Ovary (tissue), 7 donors: ENCODE measurements at regions not wholly inside any gene's neighbourhood (a gene's known extent, or its start where the extent isn't known, plus 50 kb on each side); places are given as distances from the start of the nearest gene placed in this dataset.

Experiments
- DNase-seq, 5 donors: peaks; one replicate each; pipeline ENCODE4 v3.0.0-alpha.2; 2019 to 2020
- H3K27ac ChIP-seq, 2 donors: fragments of 200-600 bp; one replicate each; pipeline versions ENCODE4 v1.5.1 to v1.8.0; 2019 to 2022
- H3K27me3 ChIP-seq: fragments of 200-600 bp; one replicate; pipeline ENCODE4 v1.8.0; 2022
- H3K36me3 ChIP-seq: fragments of 200-600 bp; sonication (generic); one replicate; pipeline ENCODE4 v1.5.1; 2019
- H3K4me1 ChIP-seq: one replicate; pipeline ENCODE4 v1.8.1; 2013; ENCODE audit warnings: mild to moderate bottlenecking, moderate library complexity; ENCODE audit not compliant: insufficient read depth
- H3K4me3 ChIP-seq: fragments of 200-600 bp; sonication (generic); one replicate; pipeline ENCODE4 v1.5.1; 2017
- H3K9me3 ChIP-seq, 2 donors: fragments of 200-600 bp in 1 of 2; sonication (generic) in 1 of 2; one replicate each; pipeline versions ENCODE4 v1.5.1 to v1.8.1; 2013 to 2019; ENCODE audit warnings: mild to moderate bottlenecking in 1 of 2, moderate library complexity in 1 of 2
- CTCF ChIP-seq, 3 donors: fragments of 450-650 bp in 2 of 3; fragments of 200-600 bp in 1 of 3; IDR thresholded peaks; one replicate each; pipeline versions ENCODE4 v1.5.1 to v1.8.0; 2016 to 2022; ENCODE audit warnings: antibody characterized with exemption in 3 of 3, mild to moderate bottlenecking in 1 of 3
- EP300 ChIP-seq: sonication (generic); formaldehyde crosslinking; IDR thresholded peaks from one replicate; pipeline ENCODE4 v1.6.1; 2017; ENCODE audit warnings: antibody characterized with exemption
- POLR2A ChIP-seq: fragments of 450-650 bp; IDR thresholded peaks from one replicate; pipeline ENCODE4 v1.6.1; 2017; ENCODE audit warnings: antibody characterized with exemption, mild to moderate bottlenecking, moderate library complexity
- WGBS, 3 donors: extraction: QIAGEN DNeasy Blood & Tissue Kit in 1 of 3; methylation state at CpG; one replicate each; pipeline versions ENCODE4 v1.1.5 to v1.1.7; 2013 to 2017; 5-methylcytosine and 5-hydroxymethylcytosine counted together
- intact Hi-C, 4 donors: fragments of 100-400 bp; cut with DNase I; formaldehyde crosslinking; loops; one replicate each; pipeline versions ENCODE4 v1.11.0 to v1.15.1; 2022 to 2023
- donor health status: DM: no; HTN: no; CAD: no; lungs with moderate emphysema.
- donor health status: DM: no; HTN: no; CAD: no.
- donor health status: Bipolar disorder and iron deficiency.
- donor health status: DM: no; HTN: no; CAD: no.
- donor health status: DM: yes; HTN: yes; CAD: no.

GRCh38 chr9:22203371-22204138 lies 194.4 kb upstream of the CDKN2B start:
- Histone ChIP-seq H3K36me3 (no peaks in the 10 kb centered on the region), H3K27ac (no peak overlapping the region), H3K4me3 (no peak overlapping the region), H3K9me3 (no peaks in the 10 kb centered on the region), H3K4me1 (no peaks in the 10 kb centered on the region), H3K27me3 (no peaks in the 10 kb centered on the region)
- no peak for DNase-seq
- WGBS, 3 donors, result 56 to 63% (median 57%) methylated on average over 8 of the region's 8 CpGs
- intact Hi-C loops, result no loop called here
- TF ChIP-seq POLR2A (no peak), CTCF (IDR thresholded peaks at IDR 0.05) (no peak), EP300 (no peak)

GRCh38 chr9:22204240-22204639 lies 195.1 kb upstream of the CDKN2B start:
- Histone ChIP-seq H3K9me3 (no peaks in the 10 kb centered on the region), H3K27me3 (no peaks in the 10 kb centered on the region), H3K27ac (no peak overlapping the region), H3K36me3 (no peaks in the 10 kb centered on the region), H3K4me1 (no peaks in the 10 kb centered on the region), H3K4me3 (no peak overlapping the region)
- 92 to 98% (median 93%) methylated on average over 2 of the region's 2 CpGs for WGBS, 3 donors
- intact Hi-C loops, result no loop called here
- TF ChIP-seq EP300, result no peak
- TF ChIP-seq POLR2A, result no peak
- TF ChIP-seq CTCF (IDR thresholded peaks at IDR 0.05), result no peak
- DNase-seq, result no peak

- TF ChIP-seq CTCF (IDR thresholded peaks at IDR 0.05) (no peak), POLR2A (no peak), EP300 (no peak)
- Histone ChIP-seq H3K4me3 (no peak overlapping the region), H3K27me3 (no peaks in the 10 kb centered on the region), H3K4me1 (no peaks in the 10 kb centered on the region), H3K36me3 (no peaks in the 10 kb centered on the region), H3K27ac (no peak overlapping the region), H3K9me3 (no peaks in the 10 kb centered on the region)
- WGBS, 3 donors, result 76 to 83% (median 77%) methylated on average over 5 of the region's 5 CpGs
- DNase-seq, result no peak
- intact Hi-C loops, result no loop called here
Measured at GRCh38 chr9:22206833-22207232, 197.7 kb upstream of the CDKN2B start.

GRCh38 chr9:22208846-22209585 lies 199.9 kb upstream of the CDKN2B start:
- Histone ChIP-seq H3K4me1 (no peaks in the 10 kb centered on the region), H3K27me3 (no peaks in the 10 kb centered on the region), H3K4me3 (no peak overlapping the region), H3K9me3 (no peaks in the 10 kb centered on the region), H3K36me3 (no peaks in the 10 kb centered on the region), H3K27ac (no peak overlapping the region)
- no peak for DNase-seq
- 89 to 96% (median 91%) methylated on average over 1 of the region's 1 CpG for WGBS, 3 donors
- no peak for TF ChIP-seq POLR2A
- intact Hi-C loops, result no loop called here

GRCh38 chr9:22210262-22210661 lies 201.2 kb upstream of the CDKN2B start:
- DNase-seq, result no peak
- Histone ChIP-seq H3K27me3 (no peaks in the 10 kb centered on the region), H3K9me3 (no peaks in the 10 kb centered on the region), H3K4me3 (no peak overlapping the region), H3K4me1 (no peaks in the 10 kb centered on the region), H3K36me3 (no peaks in the 10 kb centered on the region), H3K27ac (no peak overlapping the region)
- 10 to 29% (median 15%) methylated on average over 1 of the region's 1 CpG for WGBS, 3 donors
- intact Hi-C loops, result no loop called here
- TF ChIP-seq EP300, result no peak
- no peak for TF ChIP-seq POLR2A
- TF ChIP-seq CTCF (IDR thresholded peaks at IDR 0.05), result no peak
